GM12873 (cell line): ENCODE measurements at regions not wholly inside any gene's neighbourhood (a gene's known extent, or its start where the extent isn't known, plus 50 kb on each side); places are given as distances from the start of the nearest gene placed in this dataset.

Experiments used
- TF ChIP-seq, protein P1 (sequence below): IDR thresholded peaks from 2 replicates; pipeline ENCODE4 v1.5.1; 2012; ENCODE audit warnings: low read depth, mild to moderate bottlenecking, moderate library complexity, low read length, control low read depth; ENCODE audit not compliant: insufficient read depth; ENCODE audit errors: missing control alignments

DNA sequence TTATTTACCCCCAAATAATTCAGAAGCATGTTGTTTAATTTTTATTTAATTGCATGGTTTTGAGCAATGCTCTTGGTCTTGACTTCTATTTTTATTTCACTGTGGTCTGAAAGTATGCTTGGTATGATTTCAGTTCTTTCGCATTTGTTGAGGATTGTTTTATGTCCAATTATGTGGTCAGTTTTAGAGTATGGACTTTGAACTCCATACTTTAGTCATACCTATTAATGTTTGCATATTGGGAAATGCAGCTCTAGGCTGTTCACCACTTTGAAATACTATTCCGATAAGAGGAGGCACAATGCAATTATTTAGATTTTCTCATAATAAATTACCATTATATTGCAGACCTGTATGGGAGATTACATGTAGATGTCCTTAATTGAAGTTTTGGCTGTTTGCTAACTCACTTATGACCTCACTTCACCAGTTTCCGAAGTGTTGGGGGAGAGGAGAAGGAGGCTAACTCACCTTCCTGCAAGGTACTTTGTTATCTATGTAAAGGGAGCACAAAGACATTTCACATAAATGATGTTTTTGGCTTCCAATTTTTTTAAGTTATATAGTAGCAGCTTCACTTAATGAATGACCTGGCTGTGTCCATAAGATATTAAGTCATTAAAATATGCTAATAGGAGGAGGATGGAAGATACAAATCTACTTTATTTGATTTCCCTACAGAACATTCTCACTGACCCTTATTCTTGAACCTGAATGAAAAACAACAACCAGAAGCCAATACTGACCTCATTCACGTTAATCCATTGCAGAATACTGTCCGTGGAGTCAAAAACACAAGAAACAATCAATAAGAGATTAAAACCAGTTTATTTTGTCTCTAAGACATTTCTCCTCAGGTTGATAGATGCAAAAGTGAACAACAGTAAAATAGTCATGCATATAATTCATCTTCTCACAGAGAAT is 970.3 kb upstream of the ARRDC3 start:
- TF ChIP-seq, protein P1, sequence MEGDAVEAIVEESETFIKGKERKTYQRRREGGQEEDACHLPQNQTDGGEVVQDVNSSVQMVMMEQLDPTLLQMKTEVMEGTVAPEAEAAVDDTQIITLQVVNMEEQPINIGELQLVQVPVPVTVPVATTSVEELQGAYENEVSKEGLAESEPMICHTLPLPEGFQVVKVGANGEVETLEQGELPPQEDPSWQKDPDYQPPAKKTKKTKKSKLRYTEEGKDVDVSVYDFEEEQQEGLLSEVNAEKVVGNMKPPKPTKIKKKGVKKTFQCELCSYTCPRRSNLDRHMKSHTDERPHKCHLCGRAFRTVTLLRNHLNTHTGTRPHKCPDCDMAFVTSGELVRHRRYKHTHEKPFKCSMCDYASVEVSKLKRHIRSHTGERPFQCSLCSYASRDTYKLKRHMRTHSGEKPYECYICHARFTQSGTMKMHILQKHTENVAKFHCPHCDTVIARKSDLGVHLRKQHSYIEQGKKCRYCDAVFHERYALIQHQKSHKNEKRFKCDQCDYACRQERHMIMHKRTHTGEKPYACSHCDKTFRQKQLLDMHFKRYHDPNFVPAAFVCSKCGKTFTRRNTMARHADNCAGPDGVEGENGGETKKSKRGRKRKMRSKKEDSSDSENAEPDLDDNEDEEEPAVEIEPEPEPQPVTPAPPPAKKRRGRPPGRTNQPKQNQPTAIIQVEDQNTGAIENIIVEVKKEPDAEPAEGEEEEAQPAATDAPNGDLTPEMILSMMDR = no peak

DNA sequence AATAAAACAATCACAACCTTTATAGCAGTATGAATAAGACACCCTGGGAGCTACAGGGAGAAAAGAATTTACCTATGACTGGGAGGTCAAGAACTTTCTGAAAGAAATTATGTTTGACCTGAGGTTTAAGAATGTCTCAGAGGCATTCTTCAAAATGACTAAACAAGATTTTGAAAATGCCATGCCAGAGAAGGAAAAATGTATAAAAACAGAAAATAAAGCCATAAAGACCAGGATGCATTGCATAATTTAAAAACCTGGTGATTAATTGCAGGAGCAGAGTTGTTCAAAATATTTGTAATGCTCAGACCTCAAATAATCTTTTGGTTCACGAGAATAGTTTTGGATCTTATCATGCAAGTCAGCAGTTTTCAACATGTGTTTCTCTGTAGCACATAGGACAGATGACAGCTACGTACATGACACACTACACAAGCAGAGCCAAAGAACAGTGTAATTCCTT is 954.7 kb upstream of the ARRDC3 start:
- TF ChIP-seq, protein P1 = no peak

DNA sequence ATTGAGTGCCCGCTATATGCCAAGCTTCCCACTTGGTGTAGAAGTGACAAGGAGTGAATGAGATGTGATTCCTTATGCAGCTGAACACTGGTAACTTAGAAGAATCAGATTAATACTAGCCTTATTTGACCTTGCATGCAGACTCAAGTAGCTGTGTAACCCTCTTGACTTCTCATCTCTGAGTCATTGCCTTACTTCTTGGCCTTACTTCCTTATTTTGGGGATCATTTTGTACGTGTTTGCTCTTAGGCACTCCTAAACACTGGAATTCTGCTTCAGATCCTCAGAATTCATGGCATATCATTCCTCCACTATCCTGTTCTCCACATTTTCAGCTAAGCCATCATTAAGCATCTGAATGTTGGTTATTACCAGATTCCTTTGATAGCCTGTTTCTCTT is 948.9 kb upstream of the ARRDC3 start:
- TF ChIP-seq, protein P1 = no peak

DNA sequence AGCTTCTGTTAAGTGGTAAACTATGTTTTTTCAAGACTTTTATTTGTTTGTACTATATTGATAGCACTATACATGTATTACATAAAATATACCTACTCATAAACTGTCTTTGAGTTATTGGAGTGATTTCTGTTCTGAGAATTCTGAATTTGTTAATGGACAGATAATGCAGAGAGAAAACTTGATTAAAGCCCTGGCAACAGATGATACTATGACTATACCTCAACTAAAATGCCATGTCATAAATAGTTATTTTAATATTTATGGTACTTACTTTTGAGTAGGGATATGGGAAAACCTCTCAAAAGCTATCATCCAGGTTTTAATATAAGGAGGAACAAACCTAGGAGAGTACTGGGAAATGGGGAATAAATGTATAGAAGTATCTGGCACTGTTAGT is 947.2 kb upstream of the ARRDC3 start:
- TF ChIP-seq, protein P1 = no peak

DNA sequence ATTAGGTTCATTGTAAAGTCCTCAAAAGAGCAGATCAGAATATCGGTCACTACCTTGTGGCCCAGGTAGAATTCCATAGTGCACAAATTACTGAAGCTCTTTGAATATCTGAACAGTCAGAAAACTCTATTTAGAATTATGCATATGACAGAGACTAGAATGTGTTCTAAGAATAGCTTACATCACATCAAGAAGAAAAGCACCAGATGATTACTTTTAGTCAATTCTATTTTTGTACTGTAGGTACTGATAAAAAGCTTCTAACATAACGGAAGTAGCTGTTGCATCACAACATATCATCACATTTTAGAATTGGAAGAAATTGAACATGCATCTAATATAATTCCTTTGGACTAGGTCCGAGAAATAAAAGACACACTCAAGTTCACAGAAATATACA is 946.6 kb upstream of the ARRDC3 start:
- TF ChIP-seq, protein P1 = no peak

DNA sequence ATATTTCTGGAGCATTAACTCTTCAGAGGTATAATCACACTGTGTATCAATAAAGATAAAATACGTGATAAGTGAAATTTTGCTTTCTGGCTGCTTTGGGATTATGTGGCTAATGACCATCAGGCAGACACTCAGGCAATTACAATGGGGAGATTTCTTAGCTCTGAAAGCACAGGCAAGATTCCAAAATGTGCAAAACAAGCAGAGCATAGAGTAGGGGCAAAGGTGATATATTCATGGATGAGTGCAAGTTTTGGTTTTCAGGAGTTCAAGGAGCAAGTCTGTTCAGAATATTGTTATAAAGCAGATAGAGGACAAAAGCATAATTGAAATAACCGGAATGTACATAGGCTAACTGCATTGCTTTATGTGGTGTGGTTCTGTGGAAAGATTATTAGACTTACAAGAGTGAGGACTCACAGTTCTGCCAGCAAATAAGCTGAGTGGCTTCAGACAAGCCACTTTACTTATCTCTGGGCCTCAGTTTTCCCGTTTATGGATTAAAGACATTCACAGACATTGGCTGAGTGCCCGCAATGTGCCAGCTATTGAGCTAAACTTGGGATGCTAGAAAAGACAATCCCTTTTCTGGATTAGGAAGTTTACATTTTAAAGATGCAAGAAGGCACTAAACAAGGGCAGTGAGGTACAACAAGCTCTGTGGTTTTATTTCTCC is 945.6 kb upstream of the ARRDC3 start:
- TF ChIP-seq, protein P1 = no peak

DNA sequence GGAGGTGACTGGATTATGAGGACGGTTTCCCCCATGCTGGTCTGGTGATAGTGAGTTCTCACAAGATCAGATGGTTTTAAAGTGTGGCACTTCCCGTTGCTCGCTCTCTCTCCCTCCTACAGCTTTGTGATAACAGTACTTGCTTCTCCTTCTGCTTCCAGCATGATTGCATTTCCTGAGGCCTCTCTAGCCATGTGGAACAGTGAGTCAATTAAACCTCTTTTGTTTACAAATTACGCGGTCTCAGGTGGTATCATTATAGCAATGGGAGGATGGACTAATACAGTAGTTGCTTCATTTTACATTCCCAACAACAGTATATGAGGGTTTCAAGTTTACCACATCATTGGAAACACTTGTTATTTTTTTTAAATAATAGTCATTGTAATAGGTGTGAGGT is 937.3 kb upstream of the ARRDC3 start:
- TF ChIP-seq, protein P1 = no peak
